Neural crest cell (in vitro differentiated cells): ENCODE measurements at regions not wholly inside any gene's neighbourhood (a gene's known extent, or its start where the extent isn't known, plus 50 kb on each side); places are given as distances from the start of the nearest gene placed in this dataset.

ENCODE experiments used
- DNase-seq: peaks from one replicate; pipeline ENCODE4 v3.0.0; 2021; ENCODE audit warnings: low read depth, mixed read lengths, low spot score
- H3K27ac Mint-ChIP-seq: one replicate; pipeline ENCODE4 v1.8.0; 2021; ENCODE audit warnings: mild to moderate bottlenecking, mixed read lengths; ENCODE audit not compliant: unreplicated experiment
- H3K27me3 Mint-ChIP-seq: 2 replicates; pipeline ENCODE4 v1.8.0; 2021; ENCODE audit warnings: low read depth, mild to moderate bottlenecking, mixed read lengths
- H3K36me3 Mint-ChIP-seq: 2 replicates; pipeline ENCODE4 v1.8.0; 2021; ENCODE audit warnings: low read depth, mild to moderate bottlenecking, mixed read lengths
- H3K4me1 Mint-ChIP-seq: 2 replicates; pipeline ENCODE4 v1.8.0; 2021; ENCODE audit warnings: mixed read lengths
- H3K4me3 Mint-ChIP-seq: one replicate; pipeline ENCODE4 v1.8.0; 2021; ENCODE audit warnings: mild to moderate bottlenecking, mixed read lengths
- H3K9me3 Mint-ChIP-seq: 2 replicates; pipeline ENCODE4 v1.8.0; 2021; ENCODE audit warnings: mixed read lengths
- TF ChIP-seq, protein P1 (sequence below): fragments of 200-600 bp; sonication (generic); conservative IDR thresholded peaks from 2 replicates; pipeline ENCODE4 v1.5.0; 2021; ENCODE audit warnings: antibody characterized with exemption, mild to moderate bottlenecking

DNA sequence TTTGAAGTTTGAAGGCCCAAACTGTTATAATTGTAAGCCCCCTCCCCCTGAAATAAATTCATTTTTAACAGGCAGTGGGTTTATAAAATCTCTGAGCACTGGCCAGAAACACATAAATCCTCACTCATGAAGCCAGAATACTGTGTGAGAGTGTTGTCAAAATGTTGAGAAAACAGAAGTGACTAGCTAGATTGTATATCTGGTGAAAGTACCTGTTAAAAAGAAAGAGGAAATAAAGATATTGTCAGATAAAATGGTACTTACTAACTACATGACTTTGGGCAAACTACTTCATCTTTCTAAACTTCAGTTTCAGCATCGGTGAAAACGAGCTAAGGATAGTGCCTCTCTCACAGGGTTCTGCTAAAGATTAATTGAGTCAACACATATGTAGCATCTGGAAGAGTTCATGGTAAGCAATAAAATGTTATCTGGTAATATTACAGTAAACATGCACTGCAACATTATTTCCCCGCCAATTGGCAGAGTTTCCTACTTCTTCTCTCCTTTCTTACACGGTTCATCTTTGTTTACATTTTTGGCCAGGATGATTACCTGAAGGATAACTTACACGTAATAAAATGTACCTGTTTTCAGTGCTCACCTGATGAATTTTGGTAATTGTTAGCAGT lies 202.5 kb upstream of the CHRM2 start:
- Mint-ChIP-seq H3K27ac (no peak overlapping the region), H3K4me3 (no peak overlapping the region)

DNA sequence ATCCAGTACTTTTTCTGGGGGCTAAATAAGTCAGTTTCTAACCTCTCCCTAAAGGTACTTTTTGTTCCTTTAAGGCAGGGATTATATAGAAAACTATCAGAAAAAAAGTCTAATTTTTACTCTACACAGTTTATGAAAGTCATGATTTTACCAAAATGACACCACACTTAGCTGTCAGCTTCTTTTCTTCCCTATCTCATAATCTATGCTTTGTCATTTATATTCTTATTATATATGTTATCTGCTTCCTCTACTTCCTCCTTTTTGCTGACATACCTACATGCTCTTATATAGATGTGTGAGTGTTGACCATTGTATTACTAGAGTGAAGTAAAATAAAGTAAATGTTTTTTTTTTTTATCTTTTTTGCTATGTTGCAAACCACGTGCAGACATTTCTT lies 203.9 kb upstream of the CHRM2 start:
- Mint-ChIP-seq H3K9me3 (no peaks in the 10 kb centered on the region), H3K27ac (no peak overlapping the region), H3K36me3 (no peaks in the 10 kb centered on the region), H3K4me1 (no peaks in the 10 kb centered on the region), H3K4me3 (no peak overlapping the region), H3K27me3 (no peaks in the 10 kb centered on the region)
- DNase-seq: no peak
- TF ChIP-seq, protein P1, sequence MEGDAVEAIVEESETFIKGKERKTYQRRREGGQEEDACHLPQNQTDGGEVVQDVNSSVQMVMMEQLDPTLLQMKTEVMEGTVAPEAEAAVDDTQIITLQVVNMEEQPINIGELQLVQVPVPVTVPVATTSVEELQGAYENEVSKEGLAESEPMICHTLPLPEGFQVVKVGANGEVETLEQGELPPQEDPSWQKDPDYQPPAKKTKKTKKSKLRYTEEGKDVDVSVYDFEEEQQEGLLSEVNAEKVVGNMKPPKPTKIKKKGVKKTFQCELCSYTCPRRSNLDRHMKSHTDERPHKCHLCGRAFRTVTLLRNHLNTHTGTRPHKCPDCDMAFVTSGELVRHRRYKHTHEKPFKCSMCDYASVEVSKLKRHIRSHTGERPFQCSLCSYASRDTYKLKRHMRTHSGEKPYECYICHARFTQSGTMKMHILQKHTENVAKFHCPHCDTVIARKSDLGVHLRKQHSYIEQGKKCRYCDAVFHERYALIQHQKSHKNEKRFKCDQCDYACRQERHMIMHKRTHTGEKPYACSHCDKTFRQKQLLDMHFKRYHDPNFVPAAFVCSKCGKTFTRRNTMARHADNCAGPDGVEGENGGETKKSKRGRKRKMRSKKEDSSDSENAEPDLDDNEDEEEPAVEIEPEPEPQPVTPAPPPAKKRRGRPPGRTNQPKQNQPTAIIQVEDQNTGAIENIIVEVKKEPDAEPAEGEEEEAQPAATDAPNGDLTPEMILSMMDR: no peak

More for the DNA sequence above, 202.5 kb upstream of the CHRM2 start:
- no peak for DNase-seq
- no peaks in the 10 kb centered on the region for H3K4me1 Mint-ChIP-seq
- TF ChIP-seq, protein P1: no peak
- peaks cover 4% of the 10 kb centered on the region for H3K9me3 Mint-ChIP-seq
- H3K27me3 Mint-ChIP-seq: no peaks in the 10 kb centered on the region
- no peaks in the 10 kb centered on the region for H3K36me3 Mint-ChIP-seq

DNA sequence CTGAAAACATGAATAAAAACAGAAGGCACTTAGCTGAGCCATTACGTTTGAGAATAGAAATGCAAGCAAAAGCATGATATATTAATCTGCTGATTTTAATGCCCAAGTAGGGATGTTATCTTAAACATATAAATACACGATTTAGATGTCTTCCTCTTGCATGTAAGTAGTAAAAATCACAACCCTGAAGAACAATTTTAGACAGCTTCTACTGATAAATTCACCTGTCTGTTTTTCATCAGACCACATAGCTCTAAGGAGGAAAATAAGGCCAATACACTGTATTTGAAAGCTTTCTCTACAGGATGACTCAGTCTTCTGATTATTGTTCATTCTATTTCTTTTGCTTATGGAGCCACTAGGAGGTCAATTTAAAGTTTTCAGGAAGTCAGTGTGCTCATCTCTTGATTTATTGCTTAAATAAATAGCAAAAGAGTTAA lies 210.9 kb upstream of the CHRM2 start:
- TF ChIP-seq, protein P1: no peak
- Mint-ChIP-seq H3K4me1 (no peaks in the 10 kb centered on the region), H3K9me3 (no peaks in the 10 kb centered on the region), H3K36me3 (no peaks in the 10 kb centered on the region), H3K27ac (no peak overlapping the region), H3K4me3 (no peak overlapping the region), H3K27me3 (no peaks in the 10 kb centered on the region)
- DNase-seq: no peak

DNA sequence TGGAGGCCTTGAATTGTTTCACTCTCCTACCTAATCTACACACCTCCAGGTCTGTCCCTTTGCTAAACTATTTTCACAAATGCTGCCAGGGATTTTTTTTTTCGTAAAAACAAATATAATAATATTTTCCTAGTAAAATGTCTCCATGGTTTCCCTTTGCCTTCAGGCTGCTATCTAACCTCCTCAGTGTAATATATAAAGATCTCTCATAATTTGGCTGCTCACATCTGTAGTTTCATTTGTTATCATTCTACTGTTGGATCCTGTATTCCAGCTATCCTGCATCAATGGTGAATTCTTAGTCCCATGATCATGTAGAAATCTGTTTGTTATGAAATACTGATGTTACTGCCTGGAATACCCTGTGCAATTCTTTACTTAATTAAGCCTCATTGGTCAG lies 211.9 kb upstream of the CHRM2 start:
- Mint-ChIP-seq H3K27ac (no peak overlapping the region), H3K4me3 (no peak overlapping the region), H3K9me3 (no peaks in the 10 kb centered on the region), H3K27me3 (no peaks in the 10 kb centered on the region), H3K36me3 (no peaks in the 10 kb centered on the region), H3K4me1 (no peaks in the 10 kb centered on the region)
- no peak for DNase-seq
- TF ChIP-seq, protein P1: no peak

DNA sequence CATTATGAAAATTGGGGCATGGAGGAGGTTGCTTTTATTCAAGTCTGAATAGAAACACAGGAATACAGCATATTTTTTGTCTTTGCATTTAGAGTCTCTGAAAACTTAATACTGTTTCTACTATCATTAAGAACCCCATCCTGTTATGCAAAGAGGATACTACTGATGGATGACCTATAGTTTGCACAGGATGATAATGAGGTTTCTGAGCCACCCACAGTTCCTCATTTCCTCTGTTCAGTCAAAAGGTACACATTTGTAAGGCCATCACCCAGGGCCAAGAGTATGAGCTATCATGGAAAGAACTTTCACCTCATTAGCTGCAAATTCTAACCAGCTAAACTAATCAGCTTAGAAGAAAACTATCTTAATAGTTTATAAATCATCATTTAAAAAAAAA lies 213.0 kb upstream of the CHRM2 start:
- Mint-ChIP-seq H3K4me1 (no peaks in the 10 kb centered on the region), H3K9me3 (no peaks in the 10 kb centered on the region), H3K27me3 (no peaks in the 10 kb centered on the region), H3K4me3 (no peak overlapping the region), H3K36me3 (no peaks in the 10 kb centered on the region), H3K27ac (no peak overlapping the region)
- DNase-seq: no peak
- TF ChIP-seq, protein P1: no peak
